Midbrain (tissue), 1 donor: ENCODE measurements at regions not wholly inside any gene's neighbourhood (a gene's known extent, or its start where the extent isn't known, plus 50 kb on each side); places are given as distances from the start of the nearest gene placed in this dataset.

Experiments
- DNase-seq: peaks from one replicate; lab custom pipeline; 2025; lab: John Stamatoyannopoulos, UW

- DNase-seq = no peak
Observed at GRCh38 chr11:95306801-95307200, 75.8 kb upstream of the SESN3 start.

DNA sequence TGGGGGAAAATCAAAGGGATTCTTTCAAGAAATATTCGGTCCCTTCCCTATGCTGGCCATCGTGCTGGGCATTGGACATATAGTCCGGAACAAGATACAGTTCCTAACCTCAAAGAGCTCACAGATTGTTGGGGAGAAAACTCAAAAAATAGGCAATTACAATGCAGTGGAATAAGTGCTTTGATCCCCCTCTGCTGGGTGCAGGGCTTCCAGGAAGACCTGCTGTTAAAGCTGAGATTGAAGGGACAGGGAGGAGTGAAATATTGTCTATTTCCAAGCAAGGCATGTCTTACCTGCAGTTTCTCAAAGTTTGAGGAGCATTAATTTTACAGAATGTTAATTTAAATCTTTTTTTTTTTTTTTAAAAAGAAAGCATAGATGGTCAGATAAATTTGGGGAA, 75.1 kb upstream of the SESN3 start:
- no peak for DNase-seq

DNA sequence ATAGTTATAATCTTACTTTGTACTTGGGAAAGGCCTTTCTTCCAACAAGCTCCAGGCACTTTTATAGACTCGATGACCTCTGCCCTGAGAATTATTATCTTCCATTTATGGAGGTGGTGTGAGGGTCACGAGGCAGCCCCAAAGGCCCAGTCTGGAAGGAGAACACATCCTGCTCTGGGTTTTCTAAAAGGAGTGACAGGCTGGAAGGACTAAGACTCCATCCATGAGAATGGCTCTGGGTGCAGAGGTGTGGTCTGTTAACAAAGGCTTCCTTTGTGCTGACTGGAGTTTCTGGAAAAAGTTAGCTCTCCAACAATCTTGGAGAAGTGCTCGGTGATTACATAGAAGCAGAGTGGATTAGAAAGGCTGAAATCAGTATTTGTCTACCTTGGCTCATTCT, 74.7 kb upstream of the SESN3 start:
- DNase-seq = no peak

GRCh38 chr11:95304777-95305176, 73.8 kb upstream of the SESN3 start:
- no peak for DNase-seq

- no peak for DNase-seq
Observed at GRCh38 chr11:95302211-95302610, 71.2 kb upstream of the SESN3 start.

GRCh38 chr11:95301474-95301873, 70.5 kb upstream of the SESN3 start:
- no peak for DNase-seq

GRCh38 chr11:95299078-95299679, 68.2 kb upstream of the SESN3 start:
- no peak for DNase-seq

GRCh38 chr11:95297680-95298452, 66.9 kb upstream of the SESN3 start:
- DNase-seq = no peak

DNA sequence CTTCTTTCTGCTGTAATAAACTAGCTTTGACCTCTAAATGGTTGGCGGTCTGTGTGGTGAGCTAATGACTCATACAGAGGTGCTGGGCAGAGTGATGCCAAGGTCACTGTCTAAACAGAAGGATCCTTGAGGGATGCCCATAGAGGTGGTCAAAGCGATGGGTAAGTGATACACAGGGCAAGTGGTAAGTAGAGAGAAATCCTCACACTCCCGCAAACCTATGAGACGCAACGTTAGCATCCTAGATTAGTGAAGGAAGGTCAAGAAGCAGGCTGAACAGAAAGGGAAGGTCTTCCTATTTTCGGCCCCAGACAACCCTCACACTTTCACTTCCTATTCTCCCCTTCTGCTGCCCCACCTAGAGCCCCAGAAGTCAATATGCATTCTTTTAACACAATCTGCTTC, 65.6 kb upstream of the SESN3 start:
- no peak for DNase-seq

- DNase-seq = no peak
Observed at GRCh38 chr11:95296165-95296564, 65.2 kb upstream of the SESN3 start.

- no peak for DNase-seq
Observed at GRCh38 chr11:95295382-95296149, 64.6 kb upstream of the SESN3 start.

- DNase-seq = no peak
Observed at GRCh38 chr11:95294701-95295100, 63.7 kb upstream of the SESN3 start.

DNA sequence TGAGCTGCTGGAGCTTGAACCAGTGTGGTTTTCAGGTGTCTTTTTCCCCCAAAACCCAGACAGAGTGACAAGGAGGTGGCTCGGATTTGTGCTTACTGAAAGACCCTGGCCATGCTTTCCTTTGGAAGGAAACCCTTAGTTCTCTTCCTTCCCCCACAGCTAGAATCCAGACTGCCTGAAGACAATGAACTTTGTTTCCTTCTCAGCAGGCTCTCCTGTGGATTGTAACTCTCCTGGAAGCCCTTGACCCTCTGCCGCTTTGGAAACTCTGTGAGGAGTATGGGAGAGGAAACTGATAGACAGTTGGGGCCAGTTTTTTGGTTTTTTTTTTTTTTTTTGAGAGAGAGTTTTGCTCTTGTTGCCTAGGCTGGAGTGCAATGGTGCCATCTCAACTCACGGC, 62.1 kb upstream of the SESN3 start:
- no peak for DNase-seq

DNA sequence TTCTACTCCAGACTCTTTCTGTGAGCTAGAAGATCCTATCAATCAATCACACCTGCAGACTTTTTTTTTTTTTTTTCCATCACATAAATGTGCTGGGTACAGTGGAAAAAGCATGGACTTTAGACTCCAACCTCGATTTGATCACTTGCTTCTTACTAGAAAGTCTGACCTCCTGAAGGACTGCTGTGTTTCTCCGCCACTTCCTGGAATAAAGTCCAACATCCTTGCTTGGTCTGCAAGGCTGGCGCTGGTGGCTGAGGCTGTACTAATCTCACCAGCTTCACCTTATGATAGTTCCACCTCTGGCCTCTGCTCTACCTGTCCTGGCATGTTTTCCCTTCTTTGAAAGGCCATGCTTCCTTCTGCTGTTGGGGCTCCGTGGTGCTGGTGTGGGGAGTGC, 60.9 kb upstream of the SESN3 start:
- no peak for DNase-seq

- DNase-seq = no peak
Observed at GRCh38 chr11:95289378-95290101, 58.5 kb upstream of the SESN3 start.

DNA sequence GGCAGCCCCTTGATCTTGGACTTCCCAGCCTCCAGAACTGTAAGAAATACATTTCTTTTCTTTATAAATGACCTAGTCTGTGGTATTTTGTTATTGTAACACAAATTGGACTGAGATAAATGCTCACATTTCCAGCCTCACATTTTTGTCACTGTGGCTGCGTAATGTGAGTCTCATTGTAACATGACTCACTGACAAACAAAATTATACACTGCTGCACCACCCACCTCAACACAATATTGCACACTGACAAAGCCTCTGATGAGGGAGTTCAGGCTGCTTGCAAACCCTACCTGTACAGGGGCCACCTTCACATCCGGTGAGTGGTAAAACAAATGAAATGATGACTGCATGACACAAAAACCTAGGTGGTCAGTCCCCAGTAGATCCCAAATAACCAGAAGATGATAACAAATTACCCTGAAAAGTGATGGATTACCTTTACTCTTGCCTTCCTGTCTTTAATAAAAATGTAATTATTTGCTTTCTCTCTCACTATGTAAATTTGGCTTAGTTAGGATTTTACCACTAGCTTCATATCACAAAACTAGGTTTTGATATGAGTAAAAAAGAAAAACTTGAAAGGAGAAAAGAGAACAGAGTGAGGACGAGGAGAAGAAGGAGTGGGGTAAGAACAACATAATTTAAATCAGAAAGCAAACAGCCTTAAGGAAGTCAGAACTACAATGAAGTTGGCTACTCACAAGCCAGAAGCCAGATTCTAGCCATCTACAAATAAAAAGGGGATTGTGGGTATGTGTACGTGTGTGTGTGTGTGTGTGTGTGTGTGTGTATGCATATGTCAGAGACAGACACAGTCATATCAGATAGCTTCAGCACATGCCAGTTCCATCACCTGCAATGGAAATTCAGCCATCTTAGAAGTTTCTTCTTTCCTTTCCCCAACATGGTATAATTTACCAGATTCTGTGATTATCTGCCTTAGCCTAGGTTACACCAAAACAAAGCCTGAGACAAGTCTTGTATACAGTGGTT, 53.4 kb upstream of the SESN3 start:
- no peak for DNase-seq

GRCh38 chr11:95283650-95284049, 52.6 kb upstream of the SESN3 start:
- DNase-seq = no peak

DNA sequence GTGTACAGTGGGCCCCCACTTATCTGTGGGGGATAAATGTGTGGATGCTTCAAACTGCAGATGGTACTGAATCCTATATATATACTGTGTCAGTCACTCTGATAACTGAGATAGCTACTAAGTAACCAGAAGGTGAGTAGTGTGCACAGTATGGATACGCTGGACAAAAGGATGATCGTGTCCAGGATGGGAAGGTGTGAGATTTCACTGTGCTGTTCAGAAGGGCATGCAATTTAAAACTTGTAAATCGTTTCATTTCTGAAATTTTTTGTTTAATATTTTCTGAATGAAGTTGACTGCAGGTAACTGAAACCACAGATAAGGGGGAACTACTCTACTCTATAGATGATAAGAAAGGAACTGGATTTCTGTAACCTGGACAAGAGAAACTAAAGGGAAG, 52.1 kb upstream of the SESN3 start:
- DNase-seq = no peak

GRCh38 chr11:95282291-95282751, 51.3 kb upstream of the SESN3 start:
- no peak for DNase-seq
